Uterus (tissue), 3 donors: ENCODE measurements at regions not wholly inside any gene's neighbourhood (a gene's known extent, or its start where the extent isn't known, plus 50 kb on each side); places are given as distances from the start of the nearest gene placed in this dataset.

Experiments
- DNase-seq, 2 donors: peaks; one replicate each; pipeline ENCODE4 v3.0.0-alpha.2; 2019 to 2020
- H3K27ac ChIP-seq, 2 donors: fragments of 200-600 bp; sonication (generic); 1 replicate in 1 of 2; 2 replicates in 1 of 2; pipeline ENCODE4 v1.5.1; 2016 to 2018
- H3K27me3 ChIP-seq, 2 donors: fragments of 200-600 bp; sonication (generic); one replicate each; pipeline ENCODE4 v1.5.1; 2018 to 2019; ENCODE audit warnings: control low read depth in 1 of 2
- H3K36me3 ChIP-seq, 2 donors: fragments of 200-600 bp; sonication (generic); one replicate each; pipeline ENCODE4 v1.5.1; 2019; ENCODE audit warnings: control low read depth in 1 of 2
- H3K4me1 ChIP-seq, 2 donors: fragments of 200-600 bp; sonication (generic); one replicate each; pipeline ENCODE4 v1.5.1; 2018 to 2019; ENCODE audit warnings: control low read depth in 1 of 2
- H3K4me3 ChIP-seq, 2 donors: fragments of 200-600 bp; sonication (generic); 1 replicate in 1 of 2; 2 replicates in 1 of 2; pipeline ENCODE4 v1.5.1; 2018 to 2019; ENCODE audit warnings: mild to moderate bottlenecking in 1 of 2
- H3K9me3 ChIP-seq, 2 donors: fragments of 200-600 bp; sonication (generic); one replicate each; pipeline ENCODE4 v1.5.1; 2019; ENCODE audit warnings: control low read depth in 1 of 2
- CTCF ChIP-seq, 4 experiments: fragments of 200-600 bp in 2 of 4; fragments of 450-650 bp in 2 of 4; sonication (generic) in 2 of 4; IDR thresholded peaks; one replicate each; pipeline ENCODE4 v1.5.1; 2016 to 2019; ENCODE audit warnings: antibody characterized with exemption in 4 of 4, mild to moderate bottlenecking in 2 of 4, moderate library complexity in 1 of 4
- POLR2A ChIP-seq, 2 donors: fragments of 450-650 bp; IDR thresholded peaks; one replicate each; pipeline ENCODE4 v1.6.1; 2016; ENCODE audit warnings: antibody characterized with exemption in 2 of 2, mild to moderate bottlenecking in 1 of 2, moderate library complexity in 1 of 2
- intact Hi-C: fragments of 100-400 bp; cut with DNase I; formaldehyde crosslinking; loops from one replicate; pipeline ENCODE4 v1.15.1; 2023; ENCODE audit warnings: low total_unique reads
- donor health status: DM: yes; HTN: yes; CAD: no.

- Histone ChIP-seq H3K27ac (no peak overlapping the region), H3K4me1 (no peaks in the 10 kb centered on the region), H3K4me3 (no peak overlapping the region), H3K9me3 (no peaks in the 10 kb centered on the region), H3K27me3 (no peaks in the 10 kb centered on the region), H3K36me3 (no peaks in the 10 kb centered on the region)
- no peak for TF ChIP-seq POLR2A (IDR thresholded peaks at IDR 0.05)
- TF ChIP-seq CTCF (IDR thresholded peaks at IDR 0.05): no peak
- intact Hi-C loops: no loop called here
- DNase-seq: no peak
Measured at GRCh38 chr16:87107201-87107600, 210.0 kb downstream of the C16orf95 start.

GRCh38 chr16:87108278-87108677, 208.9 kb downstream of the C16orf95 start:
- no peak for DNase-seq
- H3K4me1 ChIP-seq: no peaks in the 10 kb centered on the region
- intact Hi-C loops: no loop called here
- no peaks in the 10 kb centered on the region for H3K27me3 ChIP-seq
- no peak overlapping the region for H3K27ac ChIP-seq
- H3K36me3 ChIP-seq: no peaks in the 10 kb centered on the region
- no peak for TF ChIP-seq CTCF (IDR thresholded peaks at IDR 0.05)
- no peak for TF ChIP-seq POLR2A (IDR thresholded peaks at IDR 0.05)
- H3K9me3 ChIP-seq: no peaks in the 10 kb centered on the region
- no peak overlapping the region for H3K4me3 ChIP-seq

- TF ChIP-seq CTCF (IDR thresholded peaks at IDR 0.05) (no peak), POLR2A (IDR thresholded peaks at IDR 0.05) (no peak)
- no peak overlapping the region for H3K4me3 ChIP-seq
- no peaks in the 10 kb centered on the region for H3K27me3 ChIP-seq
- no peak overlapping the region for H3K27ac ChIP-seq
- no peaks in the 10 kb centered on the region for H3K4me1 ChIP-seq
- no peaks in the 10 kb centered on the region for H3K36me3 ChIP-seq
- H3K9me3 ChIP-seq: no peaks in the 10 kb centered on the region
- intact Hi-C loops: no loop called here
- DNase-seq: no peak
Measured at GRCh38 chr16:87108941-87109340, 208.3 kb downstream of the C16orf95 start.

- H3K4me3 ChIP-seq: no peak overlapping the region
- no peaks in the 10 kb centered on the region for H3K9me3 ChIP-seq
- no peak for DNase-seq
- no peaks in the 10 kb centered on the region for H3K4me1 ChIP-seq
- intact Hi-C loops: no loop called here
- H3K27ac ChIP-seq: no peak overlapping the region
- H3K27me3 ChIP-seq: no peaks in the 10 kb centered on the region
- TF ChIP-seq POLR2A (IDR thresholded peaks at IDR 0.05): no peak
- no peaks in the 10 kb centered on the region for H3K36me3 ChIP-seq
Measured at GRCh38 chr16:87114832-87115231, 202.4 kb downstream of the C16orf95 start.

- H3K36me3 ChIP-seq: no peaks in the 10 kb centered on the region
- no peaks in the 10 kb centered on the region for H3K4me1 ChIP-seq
- intact Hi-C loops: no loop called here
- H3K27me3 ChIP-seq: no peaks in the 10 kb centered on the region
- no peaks in the 10 kb centered on the region for H3K9me3 ChIP-seq
- H3K27ac ChIP-seq: no peak overlapping the region
- TF ChIP-seq POLR2A (IDR thresholded peaks at IDR 0.05) (no peak), CTCF (IDR thresholded peaks at IDR 0.05) (no peak)
- no peak overlapping the region for H3K4me3 ChIP-seq
- DNase-seq: no peak
Measured at GRCh38 chr16:87115646-87116045, 201.5 kb downstream of the C16orf95 start.

GRCh38 chr16:87117936-87118335, 199.3 kb downstream of the C16orf95 start:
- intact Hi-C loops: no loop called here
- Histone ChIP-seq H3K27me3 (no peaks in the 10 kb centered on the region), H3K4me3 (no peak overlapping the region), H3K4me1 (no peaks in the 10 kb centered on the region), H3K27ac (no peak overlapping the region), H3K36me3 (no peaks in the 10 kb centered on the region), H3K9me3 (no peaks in the 10 kb centered on the region)
- no peak for TF ChIP-seq POLR2A (IDR thresholded peaks at IDR 0.05)
- TF ChIP-seq CTCF (IDR thresholded peaks at IDR 0.05): no peak
- no peak for DNase-seq
